ENCODE measurements at regions not wholly inside any gene's neighbourhood (a gene's known extent, or its start where the extent isn't known, plus 50 kb on each side); places are given as distances from the start of the nearest gene placed in this dataset.

- H3K4me1 ChIP-seq (ENCODE audit: control insufficient read depth in 1 of 2, insufficient read depth in 2 of 2, low read depth in 1 of 2, low read length in 1 of 2): peaks cover 0 to 15% of the 10 kb centered on the region in 2 experiments; a peak in 2 of 4 replicates
- H3K27me3 ChIP-seq (ENCODE audit: insufficient read depth): no peaks in the 10 kb centered on the region
- no peak for DNase-seq
- TF ChIP-seq IRF3 (IDR thresholded peaks at IDR 0.05; ENCODE audit: low read depth, low read length) (no peak), GABPA (IDR thresholded peaks at IDR 0.05; ENCODE audit: low read depth) (no peak), YY1 (IDR thresholded peaks at IDR 0.05; ENCODE audit: low read depth) (no peak), TAF1 (IDR thresholded peaks at IDR 0.05; ENCODE audit: borderline replicate concordance, low read depth, low read length) (no peak), ELF1 (IDR thresholded peaks at IDR 0.05) (no peak), MXI1 (IDR thresholded peaks at IDR 0.05; ENCODE audit: low read depth, low read length) (no peak), USF2 (IDR thresholded peaks at IDR 0.05; ENCODE audit: borderline replicate concordance, low read depth, low read length) (no peak), FOXJ3 (CRISPR knock-in tag; IDR thresholded peaks at IDR 0.05) (no peak), FOXM1 (IDR thresholded peaks at IDR 0.05; ENCODE audit: low read depth) (no peak), RCOR1 (IDR thresholded peaks at IDR 0.05; ENCODE audit: low read length) (no peak), MAX (IDR thresholded peaks at IDR 0.05; ENCODE audit: low read depth) (no peak), TCF12 (IDR thresholded peaks at IDR 0.05) (no peak), REST (IDR thresholded peaks at IDR 0.05; ENCODE audit: low read depth, low read length) (no peak), EZH2phosphoT487 (IDR thresholded peaks at IDR 0.05; ENCODE audit: borderline replicate concordance, low read depth) (no peak), SMC3 (IDR thresholded peaks at IDR 0.05; ENCODE audit: low read depth, low read length) (no peak), NFIC (IDR thresholded peaks at IDR 0.05; ENCODE audit: borderline replicate concordance) (no peak), MEF2A (IDR thresholded peaks at IDR 0.05; ENCODE audit: borderline replicate concordance, low read depth) (no peak), CHD2 (IDR thresholded peaks at IDR 0.05; ENCODE audit: low read length, partially characterized antibody) (no peak)
- no peaks in the 10 kb centered on the region for H3K36me3 ChIP-seq (replicated peaks in 1 of 2; ENCODE audit: control insufficient read depth in 1 of 2, insufficient read depth in 2 of 2, low read length in 1 of 2)
- no peaks in the 10 kb centered on the region for H3F3A ChIP-seq (replicated peaks; ENCODE audit: insufficient read depth)
- POLR2A ChIA-PET: no interaction called here
- no peak overlapping the region for H3K4me2 ChIP-seq
- 51% methylated on average over 7 of the region's 7 CpGs for WGBS (ENCODE audit: low lambda C conversion rate)
- H2AFZ ChIP-seq (ENCODE audit: low read depth): no peak overlapping the region
- no peak overlapping the region for H3K4me3 ChIP-seq (ENCODE audit: low read depth in 2 of 2, low read length in 1 of 2)
- CTCF ChIA-PET: no interaction called here
- no peaks in the 10 kb centered on the region for H3K9me2 ChIP-seq
- H3K9me3 ChIP-seq: no peaks in the 10 kb centered on the region
- no peak overlapping the region for H3K9ac ChIP-seq
- H3K27ac ChIP-seq (ENCODE audit: low read depth in 2 of 2, low read length in 1 of 2): no peak overlapping the region
- no peaks in the 10 kb centered on the region for H3K79me2 ChIP-seq (ENCODE audit: insufficient read depth)
- H4K20me1 ChIP-seq (ENCODE audit: insufficient read depth): no peaks in the 10 kb centered on the region
Measured at GRCh38 chr18:26777351-26778053, 88.0 kb downstream of the AQP4 start.

Measured in SK-N-SH (cell line).